ENCODE measurements at regions not wholly inside any gene's neighbourhood (a gene's known extent, or its start where the extent isn't known, plus 50 kb on each side); places are given as distances from the start of the nearest gene placed in this dataset.

DNA sequence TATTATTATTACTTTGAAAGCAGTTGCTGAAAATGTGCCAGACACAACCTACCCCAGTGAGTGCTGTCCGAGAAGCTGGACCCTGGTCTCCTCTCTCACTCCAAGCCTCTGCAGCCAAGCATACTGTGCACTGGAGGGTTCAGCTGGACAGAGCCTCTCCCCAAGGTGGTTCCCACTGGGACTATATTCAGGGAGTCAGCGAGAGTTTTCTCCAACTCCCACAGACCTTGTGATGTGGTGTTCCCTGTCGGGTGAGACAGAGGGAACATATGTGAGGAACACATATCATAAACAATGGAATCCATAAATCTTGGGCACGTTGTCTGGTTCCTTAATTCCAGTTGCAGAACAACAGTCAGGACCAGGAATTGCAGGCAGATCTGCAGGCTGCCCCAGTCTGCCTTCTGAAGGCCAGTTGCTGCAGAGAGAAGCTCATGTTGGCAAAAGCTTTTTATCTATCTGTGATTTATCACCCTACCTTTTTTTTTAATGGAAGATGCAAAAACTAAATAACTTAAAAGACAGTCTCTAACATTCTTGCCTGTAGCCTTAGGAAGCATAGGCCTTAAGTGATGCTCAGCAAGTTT, 619.8 kb upstream of the TBX3 start:
- TF ChIP-seq SMC3 (conservative IDR thresholded peaks at IDR 0.05; ENCODE audit: poor library complexity) (no peak), TAF1 (IDR thresholded peaks at IDR 0.05; ENCODE audit: low read depth) (no peak), MXI1 (conservative IDR thresholded peaks at IDR 0.05; ENCODE audit: poor library complexity, severe bottlenecking) (no peak), EZH2 (IDR thresholded peaks at IDR 0.05; ENCODE audit: borderline replicate concordance, insufficient read depth, low read length, poor library complexity, severe bottlenecking) (no peak), POLR2AphosphoS5 (IDR thresholded peaks at IDR 0.05) (no peak), RAD21 (conservative IDR thresholded peaks at IDR 0.05) (no peak), EP300 (conservative IDR thresholded peaks at IDR 0.05; ENCODE audit: poor library complexity, severe bottlenecking) (no peak), REST (IDR thresholded peaks at IDR 0.05; ENCODE audit: borderline replicate concordance) (no peak)
- TF ChIP-seq, protein P1, sequence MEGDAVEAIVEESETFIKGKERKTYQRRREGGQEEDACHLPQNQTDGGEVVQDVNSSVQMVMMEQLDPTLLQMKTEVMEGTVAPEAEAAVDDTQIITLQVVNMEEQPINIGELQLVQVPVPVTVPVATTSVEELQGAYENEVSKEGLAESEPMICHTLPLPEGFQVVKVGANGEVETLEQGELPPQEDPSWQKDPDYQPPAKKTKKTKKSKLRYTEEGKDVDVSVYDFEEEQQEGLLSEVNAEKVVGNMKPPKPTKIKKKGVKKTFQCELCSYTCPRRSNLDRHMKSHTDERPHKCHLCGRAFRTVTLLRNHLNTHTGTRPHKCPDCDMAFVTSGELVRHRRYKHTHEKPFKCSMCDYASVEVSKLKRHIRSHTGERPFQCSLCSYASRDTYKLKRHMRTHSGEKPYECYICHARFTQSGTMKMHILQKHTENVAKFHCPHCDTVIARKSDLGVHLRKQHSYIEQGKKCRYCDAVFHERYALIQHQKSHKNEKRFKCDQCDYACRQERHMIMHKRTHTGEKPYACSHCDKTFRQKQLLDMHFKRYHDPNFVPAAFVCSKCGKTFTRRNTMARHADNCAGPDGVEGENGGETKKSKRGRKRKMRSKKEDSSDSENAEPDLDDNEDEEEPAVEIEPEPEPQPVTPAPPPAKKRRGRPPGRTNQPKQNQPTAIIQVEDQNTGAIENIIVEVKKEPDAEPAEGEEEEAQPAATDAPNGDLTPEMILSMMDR (IDR thresholded peaks at IDR 0.05; ENCODE audit: poor library complexity, severe bottlenecking): no peak
- Histone ChIP-seq H3K79me2 (replicated peaks; ENCODE audit: insufficient read depth, low read length) (no peaks in the 10 kb centered on the region), H3F3A (ENCODE audit: insufficient read depth, low read length, poor library complexity, severe bottlenecking) (no peaks in the 10 kb centered on the region), H3K4me2 (ENCODE audit: low read length) (no peak overlapping the region), H3K9me2 (ENCODE audit: insufficient read depth, low read length) (no peaks in the 10 kb centered on the region), H3K9me3 (ENCODE audit: low read length) (no peaks in the 10 kb centered on the region), H3K4me3 (ENCODE audit: low read length) (no peak overlapping the region), H3K36me3 (ENCODE audit: insufficient read depth, low read length) (no peaks in the 10 kb centered on the region), H3K27ac (ENCODE audit: low read length) (no peak overlapping the region), H2AFZ (ENCODE audit: low read depth, low read length) (no peak overlapping the region), H3K9ac (ENCODE audit: low read length) (no peak overlapping the region), H3K27me3 (ENCODE audit: insufficient read depth, low read depth, low read length) (no peaks in the 10 kb centered on the region), H4K20me1 (ENCODE audit: insufficient read depth) (no peaks in the 10 kb centered on the region)

GRCh38 chr12:115297445-115297844, 613.5 kb upstream of the TBX3 start:
- no peak overlapping the region for H2AFZ ChIP-seq (ENCODE audit: low read depth, low read length)
- no peak overlapping the region for H3K27ac ChIP-seq (ENCODE audit: low read length)
- H3K9ac ChIP-seq (ENCODE audit: low read length): no peak overlapping the region
- H3K4me2 ChIP-seq (ENCODE audit: low read length): no peak overlapping the region
- H4K20me1 ChIP-seq (ENCODE audit: insufficient read depth): no peaks in the 10 kb centered on the region
- TF ChIP-seq, protein P1 (IDR thresholded peaks at IDR 0.05; ENCODE audit: poor library complexity, severe bottlenecking): no peak
- TF ChIP-seq POLR2AphosphoS5 (IDR thresholded peaks at IDR 0.05) (no peak), SMC3 (conservative IDR thresholded peaks at IDR 0.05; ENCODE audit: poor library complexity) (no peak), MXI1 (conservative IDR thresholded peaks at IDR 0.05; ENCODE audit: poor library complexity, severe bottlenecking) (no peak), TAF1 (IDR thresholded peaks at IDR 0.05; ENCODE audit: low read depth) (no peak), EZH2 (IDR thresholded peaks at IDR 0.05; ENCODE audit: borderline replicate concordance, insufficient read depth, low read length, poor library complexity, severe bottlenecking) (no peak), EP300 (conservative IDR thresholded peaks at IDR 0.05; ENCODE audit: poor library complexity, severe bottlenecking) (no peak), RAD21 (conservative IDR thresholded peaks at IDR 0.05) (no peak), REST (IDR thresholded peaks at IDR 0.05; ENCODE audit: borderline replicate concordance) (no peak)
- H3K9me2 ChIP-seq (ENCODE audit: insufficient read depth, low read length): no peaks in the 10 kb centered on the region
- H3F3A ChIP-seq (ENCODE audit: insufficient read depth, low read length, poor library complexity, severe bottlenecking): no peaks in the 10 kb centered on the region
- no peaks in the 10 kb centered on the region for H3K79me2 ChIP-seq (replicated peaks; ENCODE audit: insufficient read depth, low read length)
- no peak overlapping the region for H3K4me3 ChIP-seq (ENCODE audit: low read length)
- H3K36me3 ChIP-seq (ENCODE audit: insufficient read depth, low read length): no peaks in the 10 kb centered on the region
- H3K9me3 ChIP-seq (ENCODE audit: low read length): no peaks in the 10 kb centered on the region
- no peaks in the 10 kb centered on the region for H3K27me3 ChIP-seq (ENCODE audit: insufficient read depth, low read depth, low read length)
